Activated naive CD8-positive, alpha-beta T cell treated with anti-CD3 and anti-CD28 coated beads, Interleukin-2, amount 50 U/mL, for 24 hours (primary cell): ENCODE measurements at regions not wholly inside any gene's neighbourhood (a gene's known extent, or its start where the extent isn't known, plus 50 kb on each side); places are given as distances from the start of the nearest gene placed in this dataset.

Experiments
- ATAC-seq: fragments of 150-1000 bp; cut with Tn5 transposase; one replicate; pipeline ENCODE4 v1.10.0; 2021
- DNase-seq: peaks from one replicate; pipeline ENCODE4 v3.0.0; 2021
- H3K27ac Mint-ChIP-seq: one replicate; pipeline ENCODE4 v1.8.0; 2021; ENCODE audit warnings: mild to moderate bottlenecking, mixed read lengths
- H3K27me3 Mint-ChIP-seq: one replicate; pipeline ENCODE4 v1.8.0; 2021; ENCODE audit warnings: mixed read lengths
- H3K36me3 Mint-ChIP-seq: one replicate; pipeline ENCODE4 v1.8.0; 2021; ENCODE audit warnings: low read depth, mixed read lengths
- H3K4me1 Mint-ChIP-seq: one replicate; pipeline ENCODE4 v1.8.0; 2021; ENCODE audit warnings: mixed read lengths
- H3K4me3 Mint-ChIP-seq: one replicate; pipeline ENCODE4 v1.8.0; 2021; ENCODE audit warnings: mild to moderate bottlenecking, moderate library complexity, mixed read lengths
- H3K9me3 Mint-ChIP-seq: one replicate; pipeline ENCODE4 v1.8.0; 2021; ENCODE audit warnings: mixed read lengths

DNA sequence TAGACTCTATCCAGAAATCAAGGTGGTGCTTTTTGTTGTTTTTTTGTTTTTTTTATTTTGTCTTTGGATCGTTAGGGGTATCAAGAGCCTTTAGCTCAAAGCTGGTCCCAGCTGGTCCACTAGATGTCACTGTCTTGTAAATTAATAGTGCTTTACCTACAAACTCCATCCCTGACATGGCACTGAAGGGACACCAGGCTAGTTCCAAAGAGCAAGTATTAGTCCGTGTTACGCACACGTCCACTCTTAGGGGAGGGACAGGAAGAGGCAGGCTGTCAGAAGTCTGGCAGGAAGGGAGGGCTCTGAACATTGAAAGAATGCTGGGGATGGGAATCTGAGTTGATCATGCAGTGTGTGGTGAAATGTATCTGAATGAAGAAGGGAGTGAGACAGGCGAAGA is 85.9 kb upstream of the CCBE1 start:
- no peak overlapping the region for H3K4me3 Mint-ChIP-seq
- H3K9me3 Mint-ChIP-seq: no peaks in the 10 kb centered on the region
- no peaks in the 10 kb centered on the region for H3K4me1 Mint-ChIP-seq
- H3K27ac Mint-ChIP-seq: no peak overlapping the region
- DNase-seq: no peak
- H3K36me3 Mint-ChIP-seq: no peaks in the 10 kb centered on the region
- ATAC-seq: no peak
- peaks cover 6% of the 10 kb centered on the region for H3K27me3 Mint-ChIP-seq

DNA sequence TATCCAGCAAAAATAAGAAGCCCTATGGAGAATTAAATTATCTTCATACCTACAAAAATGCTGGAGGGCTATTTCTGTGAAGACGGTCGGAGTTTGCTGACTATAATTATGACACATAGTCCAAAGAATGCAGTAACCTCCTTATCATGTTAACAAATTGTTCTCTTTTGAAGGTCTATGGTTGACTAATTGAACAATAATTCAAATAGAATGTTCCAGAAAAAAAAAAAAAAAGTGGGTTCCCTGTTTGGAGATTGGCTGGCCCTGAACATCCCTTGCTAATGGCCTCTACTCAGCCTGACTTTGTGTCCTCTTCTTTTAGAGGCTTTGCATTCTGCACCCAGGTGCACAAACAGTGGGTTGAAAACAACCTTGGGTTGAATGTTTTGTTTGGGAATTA is 82.8 kb upstream of the CCBE1 start:
- Mint-ChIP-seq H3K36me3 (no peaks in the 10 kb centered on the region), H3K9me3 (no peaks in the 10 kb centered on the region), H3K27me3 (peaks cover 6% of the 10 kb centered on the region), H3K27ac (no peak overlapping the region), H3K4me1 (no peaks in the 10 kb centered on the region), H3K4me3 (no peak overlapping the region)
- no peak for ATAC-seq
- DNase-seq: no peak

DNA sequence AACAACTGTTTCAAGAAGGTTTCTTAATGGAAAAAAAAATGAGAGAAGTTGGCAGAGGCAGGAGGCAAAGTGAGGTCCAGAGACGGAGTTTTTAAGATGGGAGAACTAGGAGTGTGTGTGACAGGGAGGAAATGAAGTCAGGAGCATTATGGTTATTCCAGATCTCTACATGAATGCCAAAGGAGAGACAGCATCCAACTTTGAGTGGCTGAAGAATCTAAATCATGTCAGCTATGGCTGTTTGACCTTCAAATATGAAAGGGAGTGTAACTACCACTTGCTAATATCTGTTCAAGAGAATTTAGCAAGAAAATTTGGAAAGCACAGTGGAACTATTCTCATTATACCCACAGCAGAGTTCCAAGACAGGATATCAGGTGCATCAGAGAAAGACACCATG is 81.2 kb upstream of the CCBE1 start:
- Mint-ChIP-seq H3K4me1 (no peaks in the 10 kb centered on the region), H3K27me3 (peaks cover 5% of the 10 kb centered on the region), H3K4me3 (no peak overlapping the region), H3K36me3 (no peaks in the 10 kb centered on the region), H3K9me3 (no peaks in the 10 kb centered on the region), H3K27ac (no peak overlapping the region)
- DNase-seq (no peak), ATAC-seq (no peak)

DNA sequence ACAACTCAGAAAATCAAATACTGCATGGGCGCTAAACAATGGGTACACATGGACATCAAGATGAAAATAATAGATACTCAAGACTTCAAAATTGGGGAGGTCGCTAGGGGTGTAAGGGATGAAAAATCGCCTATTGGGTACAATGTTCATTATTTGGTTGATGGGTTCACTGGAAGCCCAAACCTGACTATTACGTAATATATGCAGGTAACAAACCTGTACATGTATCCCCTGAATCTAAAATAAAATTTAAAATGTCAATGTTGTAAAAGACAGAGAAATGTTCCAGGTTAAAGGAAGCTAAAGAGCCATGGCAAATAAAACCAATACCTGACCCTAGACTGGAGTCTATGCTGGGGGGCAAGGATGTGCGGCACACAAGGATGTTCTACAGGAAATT is 80.4 kb upstream of the CCBE1 start:
- Mint-ChIP-seq H3K27me3 (no peaks in the 10 kb centered on the region), H3K4me1 (no peaks in the 10 kb centered on the region), H3K36me3 (no peaks in the 10 kb centered on the region), H3K4me3 (no peak overlapping the region), H3K27ac (no peak overlapping the region), H3K9me3 (no peaks in the 10 kb centered on the region)
- ATAC-seq: no peak
- DNase-seq: no peak

DNA sequence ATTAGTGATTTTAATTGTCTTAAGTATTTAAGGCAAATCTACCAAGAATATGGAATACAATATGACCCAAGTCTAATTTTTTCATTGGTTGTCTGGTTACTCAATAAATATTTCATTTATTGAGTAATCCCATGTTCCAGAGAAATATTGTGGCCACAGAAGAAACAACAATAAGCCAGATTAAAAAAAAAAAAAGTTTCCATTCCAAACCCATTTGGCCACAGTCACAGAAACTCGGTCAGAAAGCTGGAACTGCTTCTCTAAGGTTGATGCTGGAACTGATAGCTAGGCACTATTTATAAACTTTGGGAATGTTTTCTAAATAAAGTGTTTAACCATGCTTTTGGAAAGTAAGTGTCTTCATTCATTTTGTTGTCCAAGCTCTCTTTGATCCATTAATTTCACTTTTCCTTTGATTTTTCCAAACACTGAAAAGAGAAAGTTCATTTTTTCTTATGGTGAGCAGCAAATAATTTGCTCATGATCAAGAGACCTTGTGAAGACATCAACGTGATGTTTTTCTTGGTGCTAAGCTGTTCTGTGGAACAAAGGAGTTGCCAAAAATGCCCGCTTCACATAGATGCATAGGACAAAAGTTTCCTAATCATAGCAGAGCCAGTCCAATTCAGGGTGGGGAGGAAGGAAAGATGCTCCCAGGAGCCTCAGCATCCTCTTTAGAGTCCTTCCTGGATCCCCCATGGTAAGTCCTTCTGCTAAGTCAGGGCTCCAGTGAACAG is 72.1 kb upstream of the CCBE1 start:
- ATAC-seq: no peak
- Mint-ChIP-seq H3K27ac (no peak overlapping the region), H3K4me3 (no peak overlapping the region), H3K9me3 (no peaks in the 10 kb centered on the region), H3K4me1 (no peaks in the 10 kb centered on the region), H3K27me3 (peaks cover 11% of the 10 kb centered on the region), H3K36me3 (no peaks in the 10 kb centered on the region)
- DNase-seq: no peak

DNA sequence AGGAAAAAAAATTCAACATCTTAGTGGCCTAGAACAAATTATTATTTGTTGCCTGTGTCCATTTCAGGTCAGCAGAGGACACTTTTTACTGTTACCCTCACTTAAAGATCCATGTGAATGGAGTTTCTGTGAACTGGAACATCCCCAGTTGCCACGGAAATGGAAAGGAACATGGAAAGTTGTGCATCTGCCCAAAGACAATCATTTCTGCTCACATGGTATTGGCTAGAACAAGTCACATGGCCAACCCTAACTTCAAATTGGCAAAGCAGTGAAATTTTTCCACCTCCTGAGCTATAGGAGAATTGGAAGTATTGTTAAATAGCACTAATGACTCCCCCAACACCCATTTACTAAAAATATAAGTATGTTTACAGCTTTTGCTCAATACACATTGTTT is 71.2 kb upstream of the CCBE1 start:
- H3K36me3 Mint-ChIP-seq: no peaks in the 10 kb centered on the region
- peaks cover 11% of the 10 kb centered on the region for H3K27me3 Mint-ChIP-seq
- no peak overlapping the region for H3K27ac Mint-ChIP-seq
- H3K4me1 Mint-ChIP-seq: no peaks in the 10 kb centered on the region
- DNase-seq: no peak
- ATAC-seq: no peak
- no peaks in the 10 kb centered on the region for H3K9me3 Mint-ChIP-seq
- H3K4me3 Mint-ChIP-seq: no peak overlapping the region

DNA sequence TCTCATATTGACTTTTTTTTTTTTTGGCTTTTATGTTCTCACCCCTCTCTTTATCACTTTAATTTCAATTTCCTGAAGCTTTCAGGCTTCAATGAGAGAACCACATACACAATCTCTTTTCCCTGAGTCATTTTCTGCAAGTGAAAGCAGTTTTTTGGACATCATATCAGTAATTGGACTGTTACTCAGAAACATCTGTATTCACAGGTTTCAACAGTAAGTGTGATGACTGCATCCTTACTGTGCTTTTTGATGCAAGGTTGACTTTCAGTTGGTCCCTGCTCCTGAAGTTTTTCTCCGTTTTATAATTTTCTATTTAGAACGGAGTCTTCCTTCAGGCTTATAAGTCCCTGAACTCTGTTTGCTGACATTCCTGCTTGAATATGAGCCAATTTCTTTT is 70.5 kb upstream of the CCBE1 start:
- DNase-seq: no peak
- Mint-ChIP-seq H3K36me3 (no peaks in the 10 kb centered on the region), H3K27ac (no peak overlapping the region), H3K9me3 (no peaks in the 10 kb centered on the region), H3K4me3 (no peak overlapping the region), H3K4me1 (no peaks in the 10 kb centered on the region), H3K27me3 (peaks cover 11% of the 10 kb centered on the region)
- ATAC-seq: no peak

DNA sequence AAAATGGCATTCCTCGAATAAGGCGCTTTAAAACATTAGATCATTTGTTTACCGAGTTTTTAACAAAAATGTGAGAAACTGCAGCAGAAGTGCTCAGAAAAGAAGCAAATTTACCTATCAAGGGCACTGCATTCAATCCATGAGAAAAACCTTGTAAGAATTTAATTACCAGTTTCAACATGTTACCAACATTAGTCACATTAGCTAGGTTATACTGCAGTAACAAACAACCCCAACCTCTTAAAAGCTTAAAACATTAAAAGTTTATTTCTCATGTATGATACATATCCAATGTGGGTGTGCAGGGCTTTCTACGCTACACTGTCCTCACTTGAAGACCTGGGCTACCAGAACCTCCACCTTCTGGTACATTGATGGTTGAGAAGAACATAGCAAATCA is 68.1 kb upstream of the CCBE1 start:
- no peak overlapping the region for H3K27ac Mint-ChIP-seq

DNA sequence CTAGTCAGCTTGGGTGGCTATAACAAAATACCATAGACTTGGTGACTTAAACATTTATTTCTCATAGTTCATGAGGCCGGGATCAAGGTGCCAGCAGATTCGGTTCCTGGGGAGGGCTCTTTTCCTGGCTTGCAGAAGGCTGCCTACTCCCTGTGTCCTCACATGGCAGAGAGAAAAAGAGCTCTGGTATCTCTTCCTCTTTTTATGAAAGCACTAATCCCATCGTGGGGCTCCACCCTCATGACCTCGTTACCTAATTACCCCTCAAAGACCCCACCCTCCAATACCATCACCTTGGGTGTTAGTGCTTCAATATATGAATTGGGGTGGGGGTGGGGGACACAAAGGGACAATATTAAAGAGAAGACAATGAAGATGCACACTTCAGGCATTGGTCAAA is 67.1 kb upstream of the CCBE1 start:
- DNase-seq: no peak
- Mint-ChIP-seq H3K4me3 (no peak overlapping the region), H3K4me1 (no peaks in the 10 kb centered on the region), H3K27me3 (peaks cover 6% of the 10 kb centered on the region), H3K9me3 (no peaks in the 10 kb centered on the region), H3K27ac (no peak overlapping the region), H3K36me3 (no peaks in the 10 kb centered on the region)
- no peak for ATAC-seq

More for the DNA sequence above, 68.1 kb upstream of the CCBE1 start:
- no peak for DNase-seq
- H3K4me1 Mint-ChIP-seq: no peaks in the 10 kb centered on the region
- no peaks in the 10 kb centered on the region for H3K36me3 Mint-ChIP-seq
- H3K4me3 Mint-ChIP-seq: no peak overlapping the region
- peaks cover 11% of the 10 kb centered on the region for H3K27me3 Mint-ChIP-seq
- H3K9me3 Mint-ChIP-seq: no peaks in the 10 kb centered on the region
- ATAC-seq: no peak

DNA sequence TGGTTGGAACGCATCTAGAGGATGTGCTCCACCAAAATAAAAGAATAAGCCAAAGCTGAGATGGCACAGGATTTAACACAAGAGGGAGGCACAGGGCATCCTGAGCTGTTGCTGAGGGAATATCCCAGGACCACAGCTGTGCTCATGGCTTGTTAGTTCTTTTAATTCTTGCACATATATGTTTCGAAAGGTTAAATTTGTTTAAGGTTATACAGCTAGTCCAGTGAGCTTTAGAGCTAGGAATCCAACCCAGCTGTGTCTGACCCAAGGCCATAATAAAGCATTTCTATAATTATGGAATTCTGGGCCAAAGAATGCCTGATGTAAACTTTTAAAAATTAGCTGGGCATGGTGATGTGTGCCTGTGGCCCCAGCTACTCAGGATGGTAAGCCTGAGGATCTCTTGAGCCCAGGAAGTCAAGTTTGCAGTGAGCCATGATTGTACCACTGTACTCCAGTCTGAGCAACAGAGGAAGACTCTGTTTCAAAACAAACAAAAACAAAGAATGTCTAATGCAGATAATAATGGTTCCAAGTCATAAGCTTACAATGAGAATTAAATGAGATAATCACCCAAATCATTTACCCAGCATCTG is 66.4 kb upstream of the CCBE1 start:
- H3K27ac Mint-ChIP-seq: no peak overlapping the region
- H3K9me3 Mint-ChIP-seq: no peaks in the 10 kb centered on the region
- ATAC-seq: no peak
- no peaks in the 10 kb centered on the region for H3K36me3 Mint-ChIP-seq
- no peaks in the 10 kb centered on the region for H3K4me1 Mint-ChIP-seq
- no peak overlapping the region for H3K4me3 Mint-ChIP-seq
- H3K27me3 Mint-ChIP-seq: peaks cover 5% of the 10 kb centered on the region
- DNase-seq: no peak

DNA sequence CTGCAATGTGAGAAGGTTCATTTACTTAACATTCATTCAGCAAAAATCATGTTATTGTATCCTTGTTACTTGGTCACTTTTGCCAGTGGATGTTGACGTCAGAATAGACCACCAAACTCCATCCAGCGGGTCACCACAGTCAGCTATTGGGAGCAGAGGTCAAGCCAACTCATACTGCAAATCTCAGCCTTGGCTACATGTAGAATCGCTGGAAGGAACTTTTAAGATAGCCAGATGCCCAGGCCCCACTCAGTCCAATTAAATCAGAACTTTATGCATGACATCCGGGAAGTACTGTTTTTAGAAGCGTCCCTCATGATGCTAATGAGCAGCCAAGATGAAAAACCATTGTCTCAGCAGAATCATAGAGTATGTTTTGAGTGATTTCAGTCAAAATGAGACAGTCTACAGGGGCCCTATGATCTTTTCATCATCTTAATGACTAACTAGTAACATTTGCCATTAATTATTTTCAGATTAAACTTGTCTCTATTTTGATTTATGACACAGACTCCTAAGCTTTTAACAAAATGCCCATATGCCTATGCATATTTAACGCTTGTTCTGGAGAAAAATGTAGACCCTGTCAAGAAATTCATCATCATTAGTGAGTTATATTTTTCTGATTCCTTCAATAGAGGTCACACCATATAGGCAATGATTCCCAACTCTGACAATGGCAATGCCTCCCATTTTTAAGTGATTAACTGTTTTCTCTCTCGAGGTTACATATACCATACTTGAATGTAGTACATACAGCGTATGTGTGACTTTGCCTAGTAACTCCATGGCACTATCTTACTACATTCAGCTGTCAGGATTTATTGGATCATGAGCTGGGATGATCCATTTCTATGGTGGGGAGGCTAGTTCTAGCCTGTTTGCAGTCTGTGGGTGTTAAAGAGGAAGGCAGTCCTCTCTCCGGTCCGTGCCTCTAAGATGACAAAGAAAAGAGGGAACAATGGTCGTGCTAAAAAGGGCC is 63.7 kb upstream of the CCBE1 start:
- no peak overlapping the region for H3K4me3 Mint-ChIP-seq
- no peaks in the 10 kb centered on the region for H3K9me3 Mint-ChIP-seq
- ATAC-seq (no peak), DNase-seq (no peak)
- no peak overlapping the region for H3K27ac Mint-ChIP-seq
- no peaks in the 10 kb centered on the region for H3K36me3 Mint-ChIP-seq
- H3K4me1 Mint-ChIP-seq: no peaks in the 10 kb centered on the region
- no peaks in the 10 kb centered on the region for H3K27me3 Mint-ChIP-seq

DNA sequence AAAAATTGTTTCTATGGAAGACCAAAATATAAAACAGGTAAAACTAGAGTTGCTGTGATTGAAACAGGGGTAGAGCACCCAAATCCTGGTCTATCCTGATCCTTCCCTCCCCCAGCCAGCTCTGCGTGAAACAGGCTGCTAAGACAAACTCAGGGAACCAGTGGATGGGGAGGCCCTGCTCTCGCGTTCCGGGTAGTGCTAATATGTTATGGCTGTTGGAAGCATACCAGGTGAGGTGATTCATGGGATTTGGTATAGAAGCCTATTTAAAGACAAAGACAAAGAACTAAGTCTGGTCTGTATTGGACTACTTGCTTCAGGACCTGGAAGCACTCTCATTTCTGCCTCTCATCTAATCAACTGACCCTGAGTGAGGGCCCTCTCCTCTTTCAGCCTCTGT is 63.0 kb upstream of the CCBE1 start:
- Mint-ChIP-seq H3K27ac (no peak overlapping the region), H3K4me1 (no peaks in the 10 kb centered on the region), H3K9me3 (no peaks in the 10 kb centered on the region), H3K27me3 (no peaks in the 10 kb centered on the region), H3K4me3 (no peak overlapping the region), H3K36me3 (no peaks in the 10 kb centered on the region)
- ATAC-seq (no peak), DNase-seq (no peak)

DNA sequence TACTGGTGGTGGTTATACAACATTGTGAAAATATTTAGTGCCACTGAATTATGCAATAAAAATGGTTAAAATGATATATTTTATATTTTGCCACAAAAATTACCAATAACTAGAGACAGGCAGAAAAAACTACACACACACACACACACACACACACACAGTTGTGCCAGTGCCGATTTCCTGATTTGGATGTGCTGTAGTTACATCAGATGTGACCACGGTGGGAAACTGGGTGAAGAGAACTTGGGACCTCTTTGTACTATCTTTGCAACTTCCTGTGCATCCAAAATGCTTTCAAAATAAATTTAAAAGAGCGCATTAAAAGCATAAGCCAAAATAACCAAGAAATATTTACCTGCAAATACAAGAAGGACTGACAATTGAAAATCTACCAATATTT is 61.6 kb upstream of the CCBE1 start:
- H3K27me3 Mint-ChIP-seq: no peaks in the 10 kb centered on the region
- no peak overlapping the region for H3K27ac Mint-ChIP-seq
- H3K36me3 Mint-ChIP-seq: no peaks in the 10 kb centered on the region
- no peak for ATAC-seq
- no peak for DNase-seq
- H3K4me3 Mint-ChIP-seq: no peak overlapping the region
- H3K4me1 Mint-ChIP-seq: no peaks in the 10 kb centered on the region
- H3K9me3 Mint-ChIP-seq: no peaks in the 10 kb centered on the region

DNA sequence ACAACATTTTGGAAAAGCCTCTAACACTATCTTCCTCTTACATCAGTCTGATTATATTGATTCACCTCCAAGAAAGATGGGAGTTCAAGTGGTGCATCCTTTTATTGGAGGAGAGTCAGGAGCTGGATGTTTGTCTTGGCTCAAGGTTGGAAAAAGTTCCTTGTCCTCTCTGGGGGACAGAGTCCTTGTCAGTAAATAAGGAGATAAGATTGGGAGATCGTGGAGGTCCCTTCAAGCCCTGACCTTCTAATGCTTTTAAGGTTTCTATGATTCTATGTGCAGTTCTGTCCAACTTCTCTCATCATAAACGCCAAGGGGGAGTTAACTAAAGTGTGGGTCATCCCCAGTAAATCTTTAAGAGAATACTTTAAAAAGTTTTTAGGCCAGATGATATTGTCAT is 60.9 kb upstream of the CCBE1 start:
- no peak for DNase-seq
- no peaks in the 10 kb centered on the region for H3K4me1 Mint-ChIP-seq
- H3K27me3 Mint-ChIP-seq: no peaks in the 10 kb centered on the region
- no peaks in the 10 kb centered on the region for H3K36me3 Mint-ChIP-seq
- ATAC-seq: no peak
- no peak overlapping the region for H3K27ac Mint-ChIP-seq
- H3K9me3 Mint-ChIP-seq: no peaks in the 10 kb centered on the region
- no peak overlapping the region for H3K4me3 Mint-ChIP-seq

DNA sequence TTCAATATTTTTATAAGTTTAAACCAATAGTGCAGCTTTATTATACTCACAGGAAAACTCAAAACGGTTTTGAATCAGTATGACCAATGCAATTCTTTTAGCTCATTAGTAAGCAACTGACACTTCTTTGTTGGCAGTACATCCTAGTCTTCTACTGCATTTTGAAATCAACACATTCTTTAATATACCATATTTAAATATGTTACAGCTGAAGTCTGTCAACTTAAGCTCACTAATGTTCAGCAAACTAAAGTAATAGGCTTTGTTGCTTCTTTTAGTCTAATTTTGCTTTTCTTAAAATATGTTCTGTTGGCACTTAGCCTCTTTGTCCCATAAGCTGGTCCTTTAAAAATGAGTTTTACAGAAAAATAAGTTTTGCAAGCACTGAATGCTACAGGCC is 55.4 kb upstream of the CCBE1 start:
- no peaks in the 10 kb centered on the region for H3K9me3 Mint-ChIP-seq
- H3K36me3 Mint-ChIP-seq: no peaks in the 10 kb centered on the region
- no peak for ATAC-seq

More for the DNA sequence above, 55.4 kb upstream of the CCBE1 start:
- Mint-ChIP-seq H3K27ac (no peak overlapping the region), H3K4me3 (no peak overlapping the region), H3K4me1 (no peaks in the 10 kb centered on the region), H3K27me3 (peaks cover 7% of the 10 kb centered on the region)
- DNase-seq: no peak
